GM21825 (cell line): ENCODE measurements at regions not wholly inside any gene's neighbourhood (a gene's known extent, or its start where the extent isn't known, plus 50 kb on each side); places are given as distances from the start of the nearest gene placed in this dataset.
A peak's percentile ranks its signal among the peaks of the same experiment; 100 is the strongest.

Experiments
- ATAC-seq: cut with Tn5 transposase; IDR thresholded peaks from one replicate; pipeline ENCODE4 v1.9.1; 2021; ENCODE audit warnings: mild to moderate bottlenecking, moderate library complexity; ENCODE audit not compliant: unreplicated experiment

DNA sequence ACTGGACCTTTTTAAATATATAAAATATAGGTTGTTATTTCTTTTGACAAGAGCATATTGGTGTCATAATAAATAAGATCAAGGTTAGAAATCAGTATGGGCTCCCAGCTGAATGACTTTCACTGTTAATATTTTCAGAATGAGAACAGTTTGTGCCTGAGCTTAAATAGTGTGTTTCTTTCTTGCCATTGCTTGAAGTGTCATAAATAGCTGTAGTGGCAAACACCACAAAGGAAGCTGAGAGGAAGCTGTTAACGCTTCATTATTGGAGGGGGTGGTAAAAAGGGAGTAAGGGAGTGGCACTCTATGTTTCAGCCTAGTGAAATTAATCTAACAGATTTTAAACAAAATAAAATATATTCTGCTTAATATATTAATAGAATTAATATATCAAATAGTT lies 1089.8 kb upstream of the NCAM2 start:
- no peak for ATAC-seq

DNA sequence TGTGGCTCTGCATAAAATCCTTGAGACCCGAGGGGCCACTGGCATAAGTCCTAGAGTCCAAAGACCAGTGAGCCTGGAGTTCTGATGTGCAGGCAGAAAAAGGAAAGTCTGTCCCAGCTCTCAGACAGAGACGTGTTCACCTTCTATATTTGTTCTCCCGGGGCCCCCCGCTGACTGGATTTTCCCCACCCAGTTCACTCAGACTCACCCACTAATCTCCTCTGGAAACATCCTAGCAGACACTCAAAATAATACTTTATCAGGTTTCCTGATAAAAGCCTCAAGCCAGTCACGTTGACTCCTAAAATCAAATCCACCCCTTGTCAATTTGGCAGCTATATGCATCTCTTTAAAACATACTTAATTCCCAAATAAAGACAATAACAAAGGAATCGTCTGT lies 1084.2 kb upstream of the NCAM2 start:
- no peak for ATAC-seq

DNA sequence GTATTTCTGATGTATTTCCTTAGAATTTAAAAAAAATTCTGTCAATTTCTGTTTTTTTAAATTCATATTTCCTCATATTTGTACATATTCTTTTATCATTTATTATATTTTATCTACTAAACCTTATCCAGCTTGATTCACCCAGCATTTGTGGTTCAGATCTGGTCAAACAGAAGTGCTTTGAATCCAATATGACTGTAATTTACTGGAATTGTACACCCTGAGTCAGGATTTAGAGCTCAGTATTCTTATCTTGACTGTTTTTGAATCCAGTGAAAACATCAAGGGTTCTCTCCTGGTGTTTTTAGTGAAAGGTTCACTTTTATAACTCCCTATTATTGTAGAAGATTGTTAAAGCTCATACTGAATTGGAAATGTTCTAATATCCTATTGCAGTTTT lies 1077.0 kb upstream of the NCAM2 start:
- ATAC-seq, result no peak

DNA sequence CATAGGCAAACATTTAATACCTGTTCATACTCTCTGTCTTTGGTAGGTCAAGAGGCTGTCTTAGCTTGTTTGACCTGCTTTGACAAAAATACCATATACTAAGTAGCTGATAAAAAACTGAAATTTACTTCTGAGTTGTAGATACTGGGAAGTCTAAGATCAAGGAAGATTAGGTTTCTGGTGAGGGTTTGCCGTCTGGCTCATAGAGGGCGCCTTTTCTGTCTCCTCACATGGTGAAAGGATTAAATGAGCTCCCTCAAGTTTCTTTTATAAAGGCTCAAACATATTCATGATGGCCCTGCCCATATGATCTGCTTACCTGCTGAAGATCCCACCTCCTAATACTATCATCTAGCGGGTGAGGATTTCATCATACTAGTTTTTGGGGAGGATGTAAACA lies 1076.1 kb upstream of the NCAM2 start:
- no peak for ATAC-seq

DNA sequence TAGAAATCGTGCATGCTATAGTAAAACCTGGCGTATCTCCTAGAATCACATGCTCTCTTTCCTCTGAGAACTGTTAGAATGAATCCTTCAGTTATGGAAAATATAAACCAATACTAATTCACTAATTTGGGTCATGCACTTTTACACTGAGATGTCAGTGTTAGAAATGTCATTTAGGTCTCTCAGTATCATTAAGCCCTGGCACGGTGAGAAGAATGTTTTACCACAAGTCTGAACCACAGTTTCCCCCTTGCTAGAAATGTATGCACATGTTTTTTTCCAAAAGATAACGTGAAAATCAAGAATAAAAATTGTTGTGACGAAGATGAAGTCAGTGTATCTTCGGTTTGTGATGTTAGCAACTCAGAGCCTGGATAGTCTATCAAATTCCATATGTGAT lies 1062.7 kb upstream of the NCAM2 start:
- no peak for ATAC-seq

DNA sequence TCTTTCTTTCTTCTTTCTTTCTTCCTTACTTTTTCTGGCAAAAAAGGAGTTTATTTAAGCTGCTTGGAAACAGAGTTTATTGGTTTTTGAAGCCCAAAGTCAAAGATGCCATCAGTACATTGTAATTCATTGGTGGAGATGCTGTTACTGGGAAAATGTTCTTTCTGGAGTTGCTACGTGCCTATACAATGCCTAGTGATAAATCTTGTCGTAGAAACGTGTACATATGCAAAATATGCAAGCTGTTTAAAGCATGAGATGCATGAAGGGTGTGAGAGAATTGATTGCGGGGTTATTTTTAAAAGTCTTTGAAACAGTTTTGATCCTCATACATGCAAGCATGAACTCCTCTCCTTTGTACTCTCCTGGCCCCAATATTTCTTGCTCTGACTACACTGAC lies 1060.6 kb upstream of the NCAM2 start:
- ATAC-seq, result no peak

DNA sequence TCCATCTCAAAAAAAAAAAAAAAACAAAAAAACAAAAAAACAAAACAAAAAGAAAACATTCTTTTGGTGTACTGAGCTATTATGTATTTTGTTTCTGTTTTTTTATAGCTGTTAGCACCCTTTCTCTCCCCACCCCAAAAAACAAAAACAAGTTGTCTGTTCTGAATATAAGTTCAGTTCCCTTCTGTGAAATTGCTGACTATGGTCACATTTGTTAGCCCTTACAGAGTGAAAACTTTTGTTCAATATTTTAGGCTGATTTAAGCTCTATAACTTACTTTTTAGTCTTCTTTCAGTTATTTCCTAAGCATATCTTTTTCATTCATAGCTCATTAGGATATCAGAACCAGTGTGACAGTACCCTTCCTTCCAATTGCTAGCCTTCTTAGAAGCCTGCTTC lies 1056.6 kb upstream of the NCAM2 start:
- no peak for ATAC-seq

DNA sequence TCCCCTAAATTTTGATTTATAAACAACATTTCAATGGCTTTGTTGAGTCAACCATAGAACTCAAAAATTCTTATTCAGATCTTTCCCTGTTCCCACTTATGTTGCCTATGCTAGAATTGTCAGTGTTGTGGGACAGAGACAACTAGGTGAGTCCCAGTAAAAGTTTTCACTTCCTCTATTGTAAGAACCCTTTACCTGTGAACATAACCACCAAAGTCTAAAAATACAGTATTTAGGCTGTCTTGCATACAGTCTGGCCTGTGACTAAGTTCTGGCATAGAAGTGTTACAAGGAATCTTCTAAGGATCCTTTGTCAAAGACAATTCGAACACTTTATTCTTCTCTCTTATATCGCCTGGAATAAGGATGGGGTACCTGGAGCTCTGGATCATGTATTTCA lies 1047.9 kb upstream of the NCAM2 start:
- no peak for ATAC-seq

DNA sequence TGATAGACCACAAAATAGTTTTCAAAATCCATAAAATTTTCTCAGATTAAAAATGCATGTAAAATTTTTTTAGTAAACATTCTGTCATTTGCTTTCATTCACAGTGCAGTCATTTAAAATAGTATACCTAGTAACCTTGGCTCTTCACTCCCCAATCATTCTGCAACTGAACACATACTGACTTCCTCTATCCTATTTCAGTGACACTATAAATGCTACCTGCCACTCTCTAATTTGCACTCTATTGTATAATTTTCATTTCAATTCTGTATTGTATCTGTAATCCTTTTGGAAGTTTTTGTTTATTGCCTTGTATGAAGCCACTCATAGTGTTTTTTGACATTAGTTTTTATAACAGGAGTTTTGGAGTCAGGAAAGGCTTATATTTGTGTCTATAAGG lies 1029.1 kb upstream of the NCAM2 start:
- no peak for ATAC-seq

DNA sequence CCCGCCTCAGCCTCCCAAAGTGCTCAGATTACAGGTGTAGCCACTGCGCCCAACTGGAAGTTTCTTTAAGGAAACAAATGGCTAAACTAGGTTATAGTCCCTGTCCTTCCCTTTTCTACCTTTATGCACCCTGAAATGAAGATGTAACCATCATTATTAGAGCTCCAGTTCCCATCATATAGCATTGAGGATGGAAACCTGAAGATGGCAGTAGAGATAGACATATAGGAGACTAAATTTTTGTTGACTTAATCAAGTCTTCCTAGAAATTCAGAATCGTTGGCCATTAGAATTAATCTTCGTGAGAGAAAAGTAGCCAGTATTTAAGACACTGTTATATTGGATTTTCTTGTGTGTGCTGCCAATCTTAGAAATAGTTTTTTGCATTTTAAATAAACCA lies 1016.3 kb upstream of the NCAM2 start:
- no peak for ATAC-seq

DNA sequence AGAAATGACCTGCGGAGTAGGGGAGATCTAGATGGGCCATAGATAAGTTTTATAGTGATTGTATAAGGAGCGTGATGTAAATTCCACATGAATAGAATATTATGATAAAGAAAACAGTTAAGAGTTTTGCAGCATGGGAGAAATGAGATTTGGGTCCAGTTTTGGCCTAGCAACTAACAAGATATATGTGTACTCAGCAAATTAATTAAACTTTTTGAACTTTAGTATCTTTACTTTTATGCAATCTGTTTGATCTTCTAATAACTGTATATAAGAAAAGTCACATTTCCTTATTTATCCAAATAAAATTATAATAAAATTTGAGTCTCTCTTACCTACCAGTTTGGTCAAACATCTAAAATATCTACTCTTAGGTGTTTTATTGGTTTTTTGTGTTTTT lies 1011.8 kb upstream of the NCAM2 start:
- ATAC-seq, result no peak

DNA sequence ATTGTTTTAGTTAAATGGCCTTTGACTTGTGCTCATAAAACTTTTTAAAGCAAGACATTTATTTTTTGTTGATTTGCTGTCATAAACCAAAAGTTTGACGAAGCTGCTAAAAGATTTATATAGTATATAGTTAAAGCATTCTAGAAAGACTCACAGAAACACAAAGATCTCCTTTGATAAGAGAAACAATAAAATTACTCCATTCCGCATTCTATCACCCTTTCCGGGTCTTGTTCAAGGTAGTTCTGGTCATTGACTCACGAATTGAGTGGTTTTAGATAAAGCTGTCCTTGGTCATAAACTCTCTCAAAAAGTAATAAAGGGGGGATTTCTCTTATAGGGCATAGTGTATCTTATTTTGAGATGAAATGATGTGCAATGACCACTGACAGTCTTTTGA lies 1010.5 kb upstream of the NCAM2 start:
- ATAC-seq, result no peak

DNA sequence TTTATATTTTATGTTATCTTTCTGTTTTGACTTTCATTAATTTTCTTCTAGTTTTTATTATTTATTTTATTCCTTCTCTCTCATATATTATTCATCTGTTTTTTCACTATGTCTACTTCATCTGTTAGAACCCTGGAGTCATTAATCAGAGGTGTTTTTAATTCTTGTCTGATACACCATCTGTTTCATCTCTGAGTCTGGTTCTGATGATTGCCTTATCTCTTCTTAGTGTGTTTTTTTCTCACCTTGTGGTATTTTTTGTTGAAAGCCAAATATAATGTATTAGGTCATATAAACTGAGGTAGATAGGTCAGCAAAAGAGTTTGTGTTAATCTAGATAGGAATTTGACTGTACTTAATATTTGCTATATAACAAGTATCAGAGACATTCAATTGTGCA lies 1005.7 kb upstream of the NCAM2 start:
- ATAC-seq, result no peak

DNA sequence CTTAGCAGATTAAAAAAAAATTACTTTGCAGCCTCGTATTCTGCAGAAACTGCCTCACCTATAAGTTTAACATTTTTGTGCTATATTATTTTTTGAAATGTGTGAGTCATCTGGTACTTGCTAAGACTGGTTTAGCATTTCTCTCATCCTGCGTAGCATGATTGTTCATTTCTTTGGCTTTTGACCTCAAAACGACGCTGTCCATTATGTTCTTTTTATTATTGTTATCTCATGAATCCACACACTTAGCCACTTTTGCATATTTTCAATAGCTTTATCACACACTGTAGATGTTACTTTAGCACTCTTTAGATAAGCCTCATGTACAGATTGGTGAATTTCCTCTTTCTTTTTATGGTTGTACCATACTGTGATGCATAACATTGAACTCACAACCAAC lies 1004.9 kb upstream of the NCAM2 start:
- no peak for ATAC-seq

DNA sequence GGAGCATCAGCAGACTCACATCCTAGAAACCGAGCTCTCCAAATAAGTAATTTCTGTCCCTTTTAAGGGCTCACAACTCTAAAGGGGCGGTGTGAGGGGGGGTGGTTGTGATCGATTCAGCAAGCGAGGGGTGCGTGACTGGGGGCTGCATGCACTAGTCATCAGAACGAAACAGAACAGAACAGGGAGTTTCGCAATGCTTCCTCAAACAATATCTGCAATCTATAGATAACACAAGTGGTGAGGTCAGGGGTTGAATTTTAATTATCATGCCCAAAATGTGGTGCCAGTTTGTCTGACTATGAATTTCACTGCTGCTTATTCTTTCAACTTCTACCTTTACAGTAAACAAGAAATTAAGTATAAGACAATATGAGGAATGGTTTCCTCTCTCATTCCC lies 1003.0 kb upstream of the NCAM2 start:
- ATAC-seq, result no peak

DNA sequence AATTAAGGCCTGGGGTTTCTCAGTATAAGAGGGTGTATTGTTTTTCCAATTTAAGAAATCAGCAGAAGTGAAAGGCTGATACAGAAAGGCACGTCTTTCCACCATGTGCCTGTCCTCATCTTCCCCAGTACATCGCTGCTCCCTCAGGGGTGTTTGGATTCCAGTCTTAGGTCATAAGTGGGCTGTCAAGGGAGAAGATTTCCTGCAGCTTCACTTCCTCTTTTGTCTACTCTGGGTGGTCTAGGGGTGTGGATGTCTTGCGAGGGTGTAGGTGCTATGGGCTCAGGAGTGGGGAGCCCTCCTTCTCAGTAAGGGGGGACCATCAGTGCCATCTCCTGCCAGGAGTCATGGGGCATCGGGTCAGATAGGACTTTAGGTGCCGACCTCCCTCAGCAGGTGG lies 999.8 kb upstream of the NCAM2 start:
- ATAC-seq, result no peak

DNA sequence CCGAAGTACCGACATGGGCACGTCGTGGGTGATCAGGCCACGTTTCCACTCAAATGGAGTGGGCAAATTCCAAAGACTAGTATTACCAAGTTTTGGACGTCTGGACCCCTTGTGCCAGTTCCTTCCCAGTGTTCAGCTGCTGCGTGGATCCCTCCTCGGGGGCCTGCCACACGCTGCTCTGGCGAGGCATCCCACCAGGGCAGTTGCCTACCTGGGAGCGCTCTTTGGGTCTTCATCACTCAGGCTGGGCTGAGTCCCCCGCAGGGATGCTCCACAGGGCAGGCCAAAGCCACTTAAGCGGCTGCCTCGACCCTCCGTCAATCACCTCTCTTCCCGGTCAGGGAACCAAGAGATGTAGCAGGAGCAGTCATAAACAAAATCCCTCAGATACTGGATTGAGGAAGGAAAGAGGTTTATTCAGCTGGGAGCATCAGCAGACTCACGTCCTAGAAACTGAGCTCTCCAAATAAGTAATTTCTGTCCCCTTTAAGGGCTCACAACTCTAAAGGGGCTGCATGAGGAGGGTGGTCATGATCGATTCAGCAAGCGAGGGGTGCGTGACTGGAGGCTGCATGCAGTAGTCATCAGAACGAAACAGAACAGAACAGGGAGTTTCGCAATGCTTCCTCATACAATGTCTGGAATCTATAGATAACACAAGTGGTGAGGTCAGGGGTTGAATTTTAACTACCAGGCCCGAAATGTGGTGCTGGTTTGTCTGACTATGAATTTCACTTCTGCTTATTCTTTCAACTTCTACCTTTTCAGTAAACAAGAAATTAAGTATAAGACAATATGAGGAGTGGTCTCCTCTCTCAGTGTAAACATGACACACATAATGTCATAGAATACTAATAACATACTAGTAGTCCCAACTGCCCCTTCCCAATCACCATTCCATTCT lies 998.6 kb upstream of the NCAM2 start:
- peak; percentile 70 for ATAC-seq

DNA sequence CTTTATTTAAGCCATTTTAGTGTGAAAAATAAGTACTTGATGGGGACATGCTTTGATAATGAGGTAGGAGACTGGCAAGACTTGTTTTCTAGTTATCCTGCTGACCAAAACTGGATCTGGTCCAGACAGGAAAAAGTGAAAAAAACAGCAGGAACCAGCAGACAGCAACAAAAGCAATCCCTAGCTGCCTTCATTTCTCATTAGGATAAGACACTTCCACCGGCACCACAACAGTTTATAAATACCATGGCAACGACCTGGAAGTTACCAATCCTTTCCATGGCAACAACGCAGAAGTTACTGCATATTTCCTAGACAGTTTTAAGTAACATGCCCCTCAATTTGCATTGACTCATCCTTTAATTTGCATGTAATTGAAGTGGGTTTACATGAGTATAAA lies 993.8 kb upstream of the NCAM2 start:
- no peak for ATAC-seq

DNA sequence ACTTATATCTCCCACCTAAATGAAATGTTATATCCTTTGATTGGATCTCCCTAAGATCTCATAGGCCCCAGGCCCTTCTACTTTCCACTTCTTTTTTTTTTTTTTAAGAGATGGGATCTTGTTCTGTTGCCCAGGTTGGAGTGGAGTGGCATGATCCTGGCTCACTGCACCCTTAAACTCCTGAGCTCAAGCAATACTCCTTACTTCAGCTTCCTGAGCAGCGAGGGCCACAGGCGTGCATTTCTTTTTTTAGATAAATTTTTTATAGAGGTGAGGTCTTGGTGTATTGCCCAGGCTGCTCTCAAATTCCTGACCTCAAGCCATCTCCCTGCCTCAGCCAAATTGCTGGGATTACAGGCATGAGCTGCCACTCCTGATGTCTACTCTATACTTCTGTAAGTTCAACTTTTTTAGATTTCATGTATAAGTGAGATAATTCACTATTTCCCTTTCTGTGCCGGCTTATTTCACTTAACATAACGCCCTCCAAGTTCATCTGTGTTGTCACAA lies 987.5 kb upstream of the NCAM2 start:
- ATAC-seq, result no peak

DNA sequence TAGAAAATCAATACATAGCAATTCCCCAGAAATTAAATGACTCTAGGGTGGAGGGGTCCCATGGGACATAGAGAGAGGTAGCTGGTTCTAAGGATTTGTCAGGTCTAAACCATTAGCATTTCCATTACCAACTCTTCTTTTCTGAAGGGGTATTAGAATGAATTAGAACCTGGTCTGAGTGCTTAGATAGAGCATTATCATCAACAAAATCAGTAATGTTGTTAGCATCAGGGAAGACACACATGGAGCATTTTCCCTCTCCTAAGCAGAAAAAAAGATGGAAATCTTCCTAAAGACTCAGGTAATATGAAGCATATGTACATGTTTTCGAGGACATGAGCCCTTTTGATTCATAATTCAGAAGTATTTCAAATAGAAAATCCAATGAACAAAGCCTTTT lies 984.4 kb upstream of the NCAM2 start:
- no peak for ATAC-seq

DNA sequence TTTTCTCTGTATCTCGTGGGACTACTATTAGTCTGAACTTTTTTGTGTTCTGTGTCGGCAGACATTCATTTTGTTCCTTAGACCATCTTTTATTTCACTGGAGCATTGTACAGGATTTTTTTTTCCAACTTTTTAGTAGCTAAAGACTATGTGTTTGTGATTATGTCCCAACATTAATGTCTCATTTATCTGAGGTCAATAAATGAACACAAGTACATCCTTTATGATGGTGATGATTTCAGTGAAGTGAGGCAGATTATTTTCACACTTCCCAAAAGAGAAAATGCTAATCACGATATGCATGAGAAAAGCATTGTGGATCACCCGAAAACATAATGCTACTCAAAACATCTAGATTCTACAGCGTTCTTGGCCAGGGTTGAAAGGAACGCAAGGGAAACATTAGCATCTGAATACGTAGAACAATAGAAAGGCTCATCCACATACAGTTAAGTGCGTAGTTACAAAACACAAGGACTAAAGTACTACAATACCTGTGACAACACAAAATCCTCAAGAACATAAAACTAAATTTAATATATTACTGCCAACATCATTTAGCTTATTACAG lies 981.7 kb upstream of the NCAM2 start:
- no peak for ATAC-seq

DNA sequence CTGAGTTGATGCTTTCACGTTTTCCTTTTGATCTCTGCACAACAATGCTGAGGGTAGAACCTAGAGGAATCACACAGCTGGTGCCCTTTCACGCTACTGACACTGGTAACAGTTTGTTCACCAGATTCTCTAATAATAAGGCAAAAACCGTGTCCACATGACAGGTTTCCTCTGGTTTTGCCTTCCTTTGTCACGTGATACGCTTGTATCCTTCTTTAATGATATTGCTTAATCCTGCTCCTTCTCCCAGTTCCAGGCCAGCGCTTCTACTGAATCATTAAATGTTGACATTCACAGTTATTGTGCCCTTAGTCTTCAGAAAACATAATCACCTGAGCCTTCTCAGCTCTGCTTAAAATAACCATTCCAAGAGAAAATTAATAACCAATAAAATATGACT lies 978.2 kb upstream of the NCAM2 start:
- no peak for ATAC-seq

DNA sequence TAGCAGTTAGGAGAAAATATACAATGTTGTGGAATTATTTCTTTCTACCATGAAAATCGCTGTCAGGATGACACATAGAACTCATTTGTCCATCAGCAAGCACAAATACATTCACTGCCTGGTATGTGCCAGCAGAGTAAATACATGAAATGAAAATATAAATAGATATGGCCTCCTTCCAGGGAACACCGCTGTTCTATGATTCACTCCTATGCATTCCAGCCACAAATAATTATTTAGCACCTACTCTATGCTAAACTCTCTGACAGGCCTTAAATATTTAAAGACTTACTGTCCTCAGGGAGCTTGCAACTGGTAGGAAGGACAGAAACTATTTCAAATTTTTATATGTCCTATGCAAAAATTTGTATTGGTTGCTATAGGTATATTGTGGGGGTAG lies 975.0 kb upstream of the NCAM2 start:
- no peak for ATAC-seq
